ENCODE measurements at regions not wholly inside any gene's neighbourhood (a gene's known extent, or its start where the extent isn't known, plus 50 kb on each side); places are given as distances from the start of the nearest gene placed in this dataset.
"Not testable (repeated sequence)": the region's sequence is repeated elsewhere in the genome, so short reads cannot be mapped to it uniquely, and the experiment has no call there.

DNA sequence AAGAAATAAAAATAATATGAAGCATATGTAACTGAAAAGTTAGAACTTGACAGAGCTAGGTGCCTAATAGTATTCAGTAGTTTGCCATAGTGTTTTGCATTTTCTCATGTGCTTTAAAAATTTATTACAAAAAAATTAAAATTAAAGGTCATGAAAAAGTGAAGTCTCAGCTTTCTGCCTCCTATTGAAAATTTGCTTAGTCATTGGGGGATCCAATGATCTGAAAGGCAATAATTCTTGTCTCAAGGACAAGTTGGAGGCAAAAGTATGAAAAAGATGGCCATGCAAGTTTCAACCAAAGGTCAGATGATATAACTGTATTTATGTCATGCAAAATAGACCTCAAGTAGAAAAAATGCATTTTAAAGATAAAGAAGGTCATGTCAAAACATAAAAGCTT, 140.7 kb downstream of the DUSP10 start:
- in situ Hi-C loops (cut with HindIII; ENCODE audit: low sequenced_read_pairs), result no loop called here

DNA sequence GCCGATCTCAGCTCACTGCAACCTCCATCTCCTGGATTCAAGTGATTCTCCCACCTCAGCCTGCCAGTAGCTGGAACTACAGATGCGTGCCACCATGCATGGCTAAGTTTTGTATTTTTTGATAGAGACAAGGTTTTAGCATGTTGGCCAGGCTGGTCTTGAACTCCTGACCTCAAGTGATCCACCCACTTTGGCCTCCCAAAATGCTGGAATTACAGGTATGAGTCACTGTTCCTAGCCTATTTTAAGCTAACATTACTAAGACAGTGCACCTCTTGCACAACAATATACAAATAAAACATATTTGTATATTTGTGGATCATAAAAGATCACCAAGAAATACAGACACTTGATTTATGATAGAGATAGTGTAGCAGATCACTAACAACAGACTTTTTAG, 139.1 kb downstream of the DUSP10 start:
- in situ Hi-C loops (cut with HindIII; ENCODE audit: low sequenced_read_pairs), result no loop called here

DNA sequence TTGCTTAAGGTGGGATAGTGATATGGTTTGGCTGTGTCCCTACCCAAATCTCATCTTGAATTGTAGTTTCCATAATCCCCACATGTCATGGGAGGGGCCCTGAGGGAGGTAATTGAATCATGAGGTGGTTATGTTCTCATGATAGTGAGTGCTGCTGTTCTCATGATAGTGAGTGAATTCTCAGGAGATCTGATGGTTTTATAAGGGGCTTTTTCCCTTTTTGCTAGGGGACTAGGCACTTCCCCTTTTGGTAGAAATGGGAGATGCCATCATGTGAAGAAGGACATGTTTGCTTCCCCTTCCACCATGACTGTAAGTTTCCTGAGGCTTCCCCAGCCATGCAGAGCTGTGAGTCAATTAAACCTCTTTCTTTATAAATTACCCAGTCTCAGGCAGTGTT, 137.5 kb downstream of the DUSP10 start:
- in situ Hi-C loops (cut with HindIII; ENCODE audit: low sequenced_read_pairs), result not testable (repeated sequence)

DNA sequence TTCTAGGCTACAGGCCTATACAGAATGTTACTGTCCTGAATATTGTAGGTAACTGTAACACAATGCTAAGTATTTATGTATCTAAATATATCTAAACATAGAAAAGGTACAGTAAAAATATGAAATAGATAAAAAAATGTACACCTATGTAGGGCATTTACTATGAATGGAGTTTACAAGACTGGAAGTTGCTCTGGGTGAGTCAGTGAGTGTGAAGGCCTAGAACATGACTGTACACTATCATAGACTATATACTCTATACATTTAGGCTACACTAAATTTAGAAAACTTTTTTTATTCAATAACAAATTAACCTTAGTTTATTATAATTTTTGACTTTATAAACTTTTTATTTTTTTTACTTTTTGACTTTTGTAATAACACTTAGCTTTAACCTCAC, 136.9 kb downstream of the DUSP10 start:
- in situ Hi-C loops (cut with HindIII; ENCODE audit: low sequenced_read_pairs), result no loop called here

DNA sequence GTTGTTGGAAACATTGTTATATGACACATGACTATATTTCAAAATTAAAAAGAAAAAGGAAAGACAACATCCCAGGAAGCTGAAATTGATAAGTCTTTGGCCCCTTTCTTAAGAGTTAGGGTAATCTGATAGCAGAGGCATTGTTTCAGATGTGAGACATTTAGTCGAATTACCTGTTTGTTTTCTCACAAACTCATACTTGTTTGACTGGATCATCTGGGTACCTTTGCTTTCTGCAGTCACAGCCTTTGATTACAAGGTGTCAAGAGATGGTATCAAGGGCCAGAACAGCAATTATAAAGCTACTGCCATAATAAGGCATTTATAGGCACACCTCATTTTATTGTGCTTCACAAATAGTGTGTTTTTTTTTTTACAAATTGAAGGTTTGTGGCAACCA, 136.3 kb downstream of the DUSP10 start:
- in situ Hi-C loops (cut with HindIII; ENCODE audit: low sequenced_read_pairs), result no loop called here

DNA sequence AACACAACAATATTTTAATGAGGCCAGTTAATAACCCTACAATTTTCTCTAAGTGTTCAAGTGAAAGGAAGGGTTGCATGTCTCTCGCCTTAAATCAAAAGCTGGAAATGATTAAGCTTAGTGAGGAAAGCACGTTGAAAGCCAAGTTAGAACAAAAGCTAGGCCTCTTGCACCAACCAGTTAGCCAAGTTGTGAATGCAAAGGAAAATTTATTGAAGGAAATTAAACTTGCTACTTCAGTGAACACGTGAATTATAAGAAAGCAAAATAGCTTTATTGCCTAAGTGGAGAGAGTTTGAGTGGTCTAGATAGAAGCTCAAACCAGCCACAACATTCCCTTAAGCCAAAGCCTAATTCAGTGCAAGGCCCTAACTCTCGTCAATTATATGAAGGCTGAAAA, 135.6 kb downstream of the DUSP10 start:
- in situ Hi-C loops (cut with HindIII; ENCODE audit: low sequenced_read_pairs), result no loop called here

DNA sequence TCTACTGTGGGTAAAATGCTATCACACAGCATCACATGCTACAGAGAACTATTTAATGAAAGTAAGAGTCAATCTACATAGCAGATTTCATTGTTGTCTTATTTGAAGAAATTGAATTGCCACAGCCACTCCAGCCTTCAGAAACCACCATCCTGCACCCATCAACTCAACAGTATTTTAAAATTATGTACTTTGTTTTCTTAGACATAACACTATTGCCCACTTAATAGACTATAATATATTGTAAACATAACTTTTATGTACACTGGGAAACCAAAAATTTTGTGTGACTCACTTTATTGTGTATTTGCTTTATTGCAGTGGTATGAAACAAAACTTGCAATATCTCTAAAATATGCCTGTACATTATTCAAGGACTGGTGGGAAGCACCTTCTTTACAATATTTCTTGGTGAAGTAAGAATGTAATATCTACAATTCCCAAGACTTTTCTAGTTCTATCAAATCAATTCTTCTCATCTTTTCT, 133.0 kb downstream of the DUSP10 start:
- in situ Hi-C loops (cut with HindIII; ENCODE audit: low sequenced_read_pairs), result no loop called here

DNA sequence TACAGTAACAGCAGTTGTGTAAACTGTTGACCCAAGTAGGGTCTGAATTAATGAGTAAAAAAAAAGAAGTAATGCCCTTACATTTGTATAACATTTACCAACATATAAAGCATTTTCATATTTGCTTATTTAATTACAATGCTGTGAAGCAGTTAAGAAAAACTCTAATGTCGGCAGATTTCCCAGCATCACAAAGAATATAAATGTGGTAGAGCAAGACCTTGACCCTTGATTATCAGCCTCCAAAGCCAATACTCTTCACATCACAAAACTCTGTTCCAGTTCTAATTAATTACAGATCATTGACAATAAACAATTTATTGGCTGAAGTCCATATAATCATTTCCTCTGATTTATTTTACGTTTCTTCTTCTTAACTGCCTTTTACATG, 130.2 kb downstream of the DUSP10 start:
- in situ Hi-C loops (cut with HindIII; ENCODE audit: low sequenced_read_pairs), result no loop called here

DNA sequence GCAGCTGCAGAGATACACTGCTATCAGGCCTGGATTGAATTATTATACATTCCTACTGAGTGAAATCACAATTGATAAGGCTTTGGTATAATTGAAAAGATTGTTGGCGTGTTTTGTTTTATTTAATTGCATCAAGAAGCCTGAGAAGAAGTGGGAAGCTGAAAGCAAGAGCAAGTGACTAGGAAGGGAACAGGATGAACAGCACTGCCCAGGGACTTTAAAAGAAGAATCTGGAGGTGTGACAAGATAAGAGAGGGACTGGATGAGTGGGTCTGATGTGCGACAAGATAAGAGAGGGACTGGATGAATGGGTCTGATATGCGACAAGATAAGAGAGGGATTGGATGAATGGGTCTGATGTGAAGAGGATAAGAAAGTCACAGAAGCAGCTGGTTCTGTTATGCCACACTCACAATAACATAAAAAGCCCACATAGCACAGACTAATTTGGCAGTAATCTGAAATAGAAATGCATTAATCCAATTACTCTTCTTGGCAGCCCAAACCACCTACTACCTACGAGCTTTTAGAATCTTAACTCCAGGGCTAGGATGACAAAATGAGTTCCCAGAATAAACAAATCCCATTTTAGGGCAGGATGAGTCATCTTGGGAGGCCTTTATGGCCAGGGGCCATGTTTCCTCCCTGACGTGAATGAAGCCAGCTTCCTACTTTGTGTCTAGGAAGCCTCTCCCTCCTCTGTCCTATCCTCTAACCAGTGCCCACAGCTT, 129.7 kb downstream of the DUSP10 start:
- in situ Hi-C loops (cut with HindIII; ENCODE audit: low sequenced_read_pairs), result no loop called here

DNA sequence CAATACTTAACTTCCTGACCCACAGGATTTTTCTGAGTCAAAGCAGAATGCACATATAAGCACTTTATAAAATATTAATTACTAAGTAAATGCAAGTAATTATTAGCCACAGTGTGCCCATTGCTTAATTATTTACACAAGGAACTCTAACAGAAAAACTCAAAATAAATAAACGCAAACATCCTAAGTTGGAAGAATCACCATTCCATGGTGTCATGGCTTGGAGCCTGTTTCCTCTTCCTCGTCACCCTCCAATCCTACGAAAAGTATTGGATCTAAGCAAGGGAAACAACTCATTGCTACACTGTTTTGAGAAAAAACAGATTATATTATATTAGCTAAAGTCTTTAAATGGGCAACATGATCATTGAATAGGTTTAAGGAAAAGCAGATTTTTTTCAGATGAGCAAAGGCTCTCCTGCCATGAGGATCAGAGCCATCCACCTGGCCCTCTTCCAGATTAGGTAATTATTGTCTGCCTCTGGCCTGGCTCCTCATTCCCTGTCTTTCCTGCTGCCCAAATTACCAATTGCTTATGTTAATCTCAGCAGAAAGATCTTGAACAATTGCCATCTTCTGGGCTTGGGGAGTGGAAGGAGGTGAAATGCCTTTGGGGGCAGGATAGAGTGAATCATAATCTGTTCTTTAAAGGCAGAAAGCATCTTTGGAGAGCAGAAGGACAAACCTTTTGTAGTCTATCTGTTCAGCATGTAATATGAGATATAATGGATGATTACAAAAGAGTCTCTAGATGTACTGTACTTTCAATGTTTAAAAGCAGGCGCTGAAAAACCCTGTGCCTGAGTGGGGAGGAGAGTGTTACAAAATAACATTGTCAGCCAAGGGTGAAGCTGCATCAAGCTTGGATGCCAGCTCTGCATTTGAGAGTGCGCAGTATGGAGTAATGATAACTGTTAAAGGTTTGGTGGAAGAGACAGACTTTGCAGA, 121.2 kb downstream of the DUSP10 start:
- in situ Hi-C loops (cut with HindIII; ENCODE audit: low sequenced_read_pairs), result no loop called here

DNA sequence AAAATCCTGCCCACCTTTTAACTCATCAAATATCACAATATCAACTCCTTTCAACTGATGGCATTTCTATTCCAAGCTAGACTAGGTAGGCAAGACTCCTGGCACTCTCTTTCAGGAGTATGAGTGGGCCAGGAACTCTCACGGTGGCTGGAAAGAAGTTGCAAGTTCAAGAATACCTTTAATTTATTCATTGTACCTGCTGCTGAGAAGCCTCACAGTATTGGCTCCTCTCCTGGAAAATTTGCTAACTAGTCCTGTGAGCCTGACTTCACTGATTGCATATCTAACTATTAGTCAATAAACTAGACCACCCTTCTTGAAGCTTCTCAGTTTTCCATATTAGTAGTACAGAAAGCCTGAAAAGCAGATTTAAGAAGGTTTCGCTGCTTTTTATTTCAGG, 120.2 kb downstream of the DUSP10 start:
- in situ Hi-C loops (cut with HindIII; ENCODE audit: low sequenced_read_pairs), result no loop called here

DNA sequence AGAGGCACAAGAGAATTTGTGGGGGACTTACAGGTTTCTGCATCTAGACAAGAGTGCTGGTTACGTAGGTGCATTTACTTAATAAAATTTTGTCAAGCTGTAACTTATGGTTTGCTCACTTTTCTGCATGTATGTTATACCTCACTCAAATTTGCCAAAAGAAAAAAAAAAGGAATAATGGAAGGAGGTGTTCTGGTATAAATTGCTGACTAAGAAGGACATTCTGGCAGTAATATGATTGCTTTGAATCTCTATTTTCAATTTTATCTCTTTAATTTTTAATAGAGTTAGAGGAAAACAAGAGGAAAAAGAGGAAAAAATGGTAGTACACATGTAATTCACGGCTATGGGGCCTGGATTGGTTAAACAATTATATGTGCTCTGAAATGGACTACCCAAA, 119.5 kb downstream of the DUSP10 start:
- in situ Hi-C loops (cut with HindIII; ENCODE audit: low sequenced_read_pairs), result no loop called here

DNA sequence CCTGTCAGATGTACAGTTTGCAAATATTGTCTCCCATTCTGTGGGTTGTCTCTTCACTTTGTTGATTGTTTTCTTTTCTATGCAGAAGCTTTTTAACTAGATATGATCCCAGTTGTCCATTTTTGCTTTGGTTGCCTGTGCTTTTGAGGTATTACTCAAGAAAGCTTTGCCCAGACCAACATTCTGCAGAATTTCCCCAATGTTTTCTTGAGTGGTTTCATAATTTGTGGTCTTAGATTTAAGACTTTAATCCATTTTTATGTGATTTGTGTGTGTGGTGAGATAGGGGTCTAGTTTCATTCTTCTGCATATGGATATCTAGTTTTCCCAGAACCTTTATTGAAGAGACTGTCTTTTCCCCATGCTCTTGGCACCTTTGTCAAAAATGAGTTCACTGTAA, 116.9 kb downstream of the DUSP10 start:
- in situ Hi-C loops (cut with HindIII; ENCODE audit: low sequenced_read_pairs), result no loop called here

DNA sequence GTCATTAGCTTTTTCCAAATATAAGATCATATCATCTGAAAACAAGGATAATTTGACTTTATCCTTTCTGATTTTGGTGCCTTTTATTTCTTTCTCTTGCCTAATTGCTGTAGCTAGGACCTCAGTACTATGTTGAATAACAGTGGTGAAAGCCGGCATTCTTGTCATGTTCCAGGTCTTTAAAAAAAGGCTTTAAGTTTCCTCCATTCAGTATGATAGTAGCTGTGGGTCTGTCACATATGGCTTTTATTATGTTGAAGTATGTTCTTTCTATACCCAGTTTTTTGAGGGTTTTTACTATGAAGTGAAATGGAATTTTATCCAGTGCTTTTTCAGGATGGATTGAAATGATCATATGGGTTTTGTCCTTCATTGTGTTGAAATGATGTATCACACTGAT, 115.8 kb downstream of the DUSP10 start:
- in situ Hi-C loops (cut with HindIII; ENCODE audit: low sequenced_read_pairs), result no loop called here

DNA sequence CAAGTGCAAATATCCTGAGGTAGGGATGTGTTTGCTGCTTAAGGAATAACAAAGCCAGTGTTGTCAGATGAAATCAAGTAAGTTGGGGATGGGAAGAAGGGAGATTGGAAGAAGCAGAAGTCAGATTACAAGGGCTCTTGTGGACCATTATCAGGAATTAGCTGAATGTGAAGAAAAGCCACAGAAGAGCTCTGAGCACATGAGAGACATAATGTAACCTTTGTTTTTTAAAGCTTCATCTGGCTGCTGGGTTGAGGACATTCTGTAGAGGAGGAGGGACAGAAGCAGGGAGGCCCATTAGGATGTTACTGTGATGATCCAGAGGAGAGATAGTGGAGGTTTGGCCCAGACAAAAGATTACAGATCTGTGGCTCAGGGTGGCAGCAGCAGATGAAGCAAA, 111.7 kb downstream of the DUSP10 start:
- in situ Hi-C loops (cut with HindIII; ENCODE audit: low sequenced_read_pairs), result no loop called here

DNA sequence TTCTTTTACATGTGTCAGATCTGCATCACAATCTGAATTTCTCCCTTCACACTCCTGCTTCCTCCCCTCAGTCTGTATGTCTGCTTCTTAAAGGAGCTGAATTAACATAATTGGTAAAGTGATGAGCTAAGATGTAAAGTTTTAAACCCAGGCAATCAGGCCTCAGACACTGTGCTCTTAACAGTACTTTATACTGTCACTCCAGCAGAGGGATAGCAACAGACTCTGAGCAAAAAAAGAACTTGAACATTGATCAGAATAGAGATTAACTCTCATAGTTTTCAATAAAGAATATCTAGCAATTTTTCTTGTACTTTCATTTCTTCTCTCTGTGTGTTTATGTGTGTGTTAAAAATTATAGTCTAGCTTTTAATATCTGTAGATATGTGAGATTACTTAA, 110.3 kb downstream of the DUSP10 start:
- in situ Hi-C loops (cut with HindIII; ENCODE audit: low sequenced_read_pairs), result no loop called here

DNA sequence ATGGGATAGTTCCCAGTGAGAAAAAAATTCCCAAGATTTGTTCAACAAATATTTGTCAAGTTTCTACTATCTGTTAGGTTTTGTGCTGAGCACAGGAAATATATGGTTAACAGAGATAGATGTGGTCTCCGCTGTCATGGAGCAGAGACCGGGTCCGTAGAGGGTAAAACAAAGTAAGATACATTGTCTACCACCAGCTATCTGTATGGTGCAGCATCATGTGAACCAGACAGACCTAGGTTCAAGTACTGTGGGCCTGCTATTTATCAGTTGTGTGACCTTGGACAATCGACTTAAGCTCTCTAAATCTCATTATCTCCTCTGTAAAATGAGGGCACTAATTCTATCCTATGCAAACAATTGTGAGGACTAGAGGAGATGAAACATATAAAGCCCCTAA, 109.8 kb downstream of the DUSP10 start:
- in situ Hi-C loops (cut with HindIII; ENCODE audit: low sequenced_read_pairs), result no loop called here

DNA sequence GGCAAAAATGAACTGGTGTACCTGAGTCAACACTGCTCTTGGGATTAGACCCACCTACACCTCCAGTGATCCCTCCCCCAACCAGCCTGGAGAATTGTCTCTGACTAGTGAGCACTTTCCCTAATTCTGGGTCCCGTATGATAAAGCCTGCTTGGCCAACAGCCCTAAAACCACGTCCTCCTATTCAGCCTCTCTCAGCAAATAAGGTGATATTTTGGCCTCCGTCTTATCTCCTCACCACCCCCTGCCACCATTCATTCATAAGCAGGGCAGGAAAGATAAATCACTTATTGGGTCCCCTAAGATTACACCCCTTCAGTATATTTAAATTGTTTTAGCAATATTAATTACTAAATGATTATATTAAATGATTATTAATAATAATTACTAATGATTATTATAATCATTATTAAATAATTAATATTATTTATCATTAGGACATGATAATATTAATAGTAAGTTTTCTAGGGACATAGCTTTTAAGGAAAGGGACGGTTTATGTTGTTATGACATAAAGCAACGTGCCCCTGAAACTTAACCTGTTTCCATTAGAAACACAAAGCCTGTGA, 108.0 kb downstream of the DUSP10 start:
- in situ Hi-C loops (cut with HindIII; ENCODE audit: low sequenced_read_pairs), result no loop called here

DNA sequence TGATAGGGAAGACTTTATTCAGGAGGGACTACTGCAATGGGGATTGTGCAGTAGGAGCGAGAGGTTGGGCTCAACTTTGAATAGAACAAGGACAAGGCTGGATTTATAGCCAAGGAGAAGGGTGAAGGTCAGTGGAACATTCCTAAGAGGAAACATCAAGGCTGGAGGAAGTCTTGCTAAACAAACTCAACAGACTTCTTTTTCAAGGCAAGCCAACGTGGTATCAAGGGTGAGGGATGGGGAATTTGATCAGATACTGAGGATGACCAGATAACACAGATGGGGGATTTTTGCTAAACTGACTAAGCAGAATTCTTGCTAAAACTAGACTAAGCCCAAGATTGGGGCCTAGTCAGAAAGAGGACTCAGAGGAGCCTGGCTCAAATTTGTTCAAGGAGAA, 107.3 kb downstream of the DUSP10 start:
- in situ Hi-C loops (cut with HindIII; ENCODE audit: low sequenced_read_pairs), result no loop called here

DNA sequence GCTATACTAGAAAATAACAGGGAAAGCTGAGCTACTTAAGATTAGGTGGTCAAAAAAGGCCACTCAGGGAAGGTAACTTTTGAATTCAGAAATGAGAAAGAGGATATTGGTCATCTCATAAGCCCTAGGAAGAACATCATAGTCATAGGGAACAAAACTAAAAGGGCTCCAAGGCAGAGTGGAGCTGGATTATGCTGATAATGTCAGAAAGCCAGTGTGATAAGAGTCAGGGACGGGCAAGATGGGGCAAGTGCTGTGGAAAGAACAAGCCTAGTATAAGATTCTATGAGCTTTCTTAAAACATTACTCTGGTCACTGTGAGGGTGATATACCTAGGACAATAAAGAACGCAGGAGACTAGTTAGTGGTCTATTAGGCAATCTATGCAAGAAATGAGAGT, 106.6 kb downstream of the DUSP10 start:
- in situ Hi-C loops (cut with HindIII; ENCODE audit: low sequenced_read_pairs), result no loop called here

DNA sequence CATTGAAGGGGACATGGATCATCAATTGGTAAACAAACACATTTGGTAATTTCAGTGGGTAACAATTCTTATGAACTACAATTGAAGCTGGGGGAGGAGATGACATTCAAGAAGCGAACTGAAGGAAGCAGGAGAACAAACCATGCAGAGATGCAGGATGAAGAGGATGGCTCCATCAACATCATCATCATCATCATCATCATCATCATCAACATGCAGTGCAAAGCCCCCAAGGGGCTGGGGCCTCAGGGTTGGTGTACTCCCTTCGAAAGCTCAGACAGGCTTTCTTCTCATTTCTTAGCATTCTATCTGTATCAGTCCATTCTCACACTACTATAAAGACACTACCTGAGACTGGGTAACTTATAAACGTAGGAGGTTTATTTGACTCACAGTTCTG, 105.8 kb downstream of the DUSP10 start:
- in situ Hi-C loops (cut with HindIII; ENCODE audit: low sequenced_read_pairs), result no loop called here

DNA sequence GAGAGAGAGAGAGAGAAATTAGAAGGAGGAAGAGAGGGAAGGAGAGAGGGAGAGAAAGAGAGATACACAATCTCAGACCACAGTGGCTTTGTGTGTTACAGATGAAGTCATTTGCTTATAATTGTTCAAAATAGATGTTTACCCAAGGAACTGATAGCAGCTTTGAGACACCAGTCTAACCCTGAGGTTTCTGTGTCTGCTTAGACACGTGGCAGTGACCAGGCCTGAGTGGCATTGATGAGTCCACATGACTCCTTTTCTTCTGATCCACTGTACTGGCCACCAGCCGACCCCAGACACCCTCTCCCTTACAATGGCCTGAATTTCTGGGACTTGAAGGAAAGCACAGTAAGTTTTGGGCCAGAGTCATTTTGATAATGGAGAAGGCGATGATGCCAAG, 104.9 kb downstream of the DUSP10 start:
- in situ Hi-C loops (cut with HindIII; ENCODE audit: low sequenced_read_pairs), result no loop called here
